NT2/D1 (cell line): ENCODE measurements at regions not wholly inside any gene's neighbourhood (a gene's known extent, or its start where the extent isn't known, plus 50 kb on each side); places are given as distances from the start of the nearest gene placed in this dataset.

ENCODE experiments used
- SUZ12 ChIP-seq: IDR thresholded peaks from 2 replicates; pipeline ENCODE4 v1.6.1; 2011; ENCODE audit not compliant: insufficient read length, insufficient read depth; ENCODE audit errors: extremely low read depth
- YY1 ChIP-seq: IDR thresholded peaks from 2 replicates; pipeline ENCODE4 v1.6.1; 2011; ENCODE audit not compliant: insufficient read length, insufficient read depth
- ZNF274 ChIP-seq: IDR thresholded peaks from 2 replicates; pipeline ENCODE4 v1.6.1; 2011; ENCODE audit warnings: mild to moderate bottlenecking, low read depth, low read length

- TF ChIP-seq ZNF274, result no peak
- no peak for TF ChIP-seq YY1
- no peak for TF ChIP-seq SUZ12
These were observed 1574.4 kb upstream of the PRR20A start for GRCh38 chr13:55566334-55566733.
